ENCODE measurements at regions not wholly inside any gene's neighbourhood (a gene's known extent, or its start where the extent isn't known, plus 50 kb on each side); places are given as distances from the start of the nearest gene placed in this dataset.

GRCh38 chr3:162274070-162274469, 777.5 kb downstream of the OTOL1 start:
- POLR2A ChIA-PET, result no interaction called here
- CTCF ChIA-PET, result no interaction called here
- DNase-seq (ENCODE audit: extremely low spot score), result no peak
- TF ChIP-seq CTCF (IDR thresholded peaks at IDR 0.05; ENCODE audit: control extremely low read depth, extremely low read depth, low read depth, missing control alignments), result no peak

GRCh38 chr3:162278834-162279233, 782.2 kb downstream of the OTOL1 start:
- DNase-seq (ENCODE audit: extremely low spot score), result no peak
- POLR2A ChIA-PET, result no interaction called here
- TF ChIP-seq CTCF (IDR thresholded peaks at IDR 0.05; ENCODE audit: control extremely low read depth, extremely low read depth, low read depth, missing control alignments), result no peak
- CTCF ChIA-PET, result interaction anchor here (0.7 kb wide), 1 partner anchor 17 kb away, joined by 3 read pairs; no protein-coding TSS in a partner anchor

- no peak for TF ChIP-seq CTCF (IDR thresholded peaks at IDR 0.05; ENCODE audit: control extremely low read depth, extremely low read depth, low read depth, missing control alignments)
- ChIA-PET CTCF (no interaction called here), POLR2A (no interaction called here)
- DNase-seq (ENCODE audit: extremely low spot score), result no peak
Observed at GRCh38 chr3:162285259-162285658, 788.7 kb downstream of the OTOL1 start.

- no peak for DNase-seq (ENCODE audit: extremely low spot score)
- ChIA-PET POLR2A (no interaction called here), CTCF (no interaction called here)
- TF ChIP-seq CTCF (IDR thresholded peaks at IDR 0.05; ENCODE audit: control extremely low read depth, extremely low read depth, low read depth, missing control alignments), result no peak
Observed at GRCh38 chr3:162287600-162287999, 791.0 kb downstream of the OTOL1 start.

- ChIA-PET POLR2A (no interaction called here), CTCF (no interaction called here)
- TF ChIP-seq CTCF (IDR thresholded peaks at IDR 0.05; ENCODE audit: control extremely low read depth, extremely low read depth, low read depth, missing control alignments), result no peak
- DNase-seq (ENCODE audit: extremely low spot score), result no peak
Observed at GRCh38 chr3:162292409-162292808, 795.8 kb downstream of the OTOL1 start.

- no peak for TF ChIP-seq CTCF (IDR thresholded peaks at IDR 0.05; ENCODE audit: control extremely low read depth, extremely low read depth, low read depth, missing control alignments)
- ChIA-PET POLR2A (no interaction called here), CTCF (interaction anchor here (0.8 to 1.4 kb wide), 4 partner anchors 10 to 49 kb away, joined by 3 read pairs; no protein-coding TSS in a partner anchor)
- no peak for DNase-seq (ENCODE audit: extremely low spot score)
Observed at GRCh38 chr3:162295323-162295983, 798.8 kb downstream of the OTOL1 start.
